ENCODE measurements at regions not wholly inside any gene's neighbourhood (a gene's known extent, or its start where the extent isn't known, plus 50 kb on each side); places are given as distances from the start of the nearest gene placed in this dataset.
"Not testable (repeated sequence)": the region's sequence is repeated elsewhere in the genome, so short reads cannot be mapped to it uniquely, and the experiment has no call there.

GRCh38 chr11:3538220-3538619, 103.6 kb downstream of the ART5 start:
- TF ChIP-seq CTCF (conservative IDR thresholded peaks at IDR 0.05; ENCODE audit: low read depth in 2 of 2); CREB1 (CRISPR knock-in tag; IDR thresholded peaks at IDR 0.05; ENCODE audit: low read depth); EZH2 (IDR thresholded peaks at IDR 0.05; ENCODE audit: low read depth, unreplicated experiment); POLR2AphosphoS5 (IDR thresholded peaks at IDR 0.05; ENCODE audit: low read depth); ZNF331 (CRISPR knock-in tag; IDR thresholded peaks at IDR 0.05; ENCODE audit: low read depth); STAT1 (IDR thresholded peaks at IDR 0.05; ENCODE audit: unreplicated experiment); EZH2phosphoT487 (IDR thresholded peaks at IDR 0.05; ENCODE audit: unreplicated experiment); JUNB (IDR thresholded peaks at IDR 0.05; ENCODE audit: unreplicated experiment); REST (IDR thresholded peaks at IDR 0.05; ENCODE audit: unreplicated experiment); ZNF114 (CRISPR knock-in tag; IDR thresholded peaks at IDR 0.05); ETS1 (IDR thresholded peaks at IDR 0.05); ZNF462 (CRISPR knock-in tag; IDR thresholded peaks at IDR 0.05): not testable (repeated sequence)

Measured in GM23338 (cell line).